ENCODE measurements at regions not wholly inside any gene's neighbourhood (a gene's known extent, or its start where the extent isn't known, plus 50 kb on each side); places are given as distances from the start of the nearest gene placed in this dataset.
"Not testable (repeated sequence)": the region's sequence is repeated elsewhere in the genome, so short reads cannot be mapped to it uniquely, and the experiment has no call there.

DNA sequence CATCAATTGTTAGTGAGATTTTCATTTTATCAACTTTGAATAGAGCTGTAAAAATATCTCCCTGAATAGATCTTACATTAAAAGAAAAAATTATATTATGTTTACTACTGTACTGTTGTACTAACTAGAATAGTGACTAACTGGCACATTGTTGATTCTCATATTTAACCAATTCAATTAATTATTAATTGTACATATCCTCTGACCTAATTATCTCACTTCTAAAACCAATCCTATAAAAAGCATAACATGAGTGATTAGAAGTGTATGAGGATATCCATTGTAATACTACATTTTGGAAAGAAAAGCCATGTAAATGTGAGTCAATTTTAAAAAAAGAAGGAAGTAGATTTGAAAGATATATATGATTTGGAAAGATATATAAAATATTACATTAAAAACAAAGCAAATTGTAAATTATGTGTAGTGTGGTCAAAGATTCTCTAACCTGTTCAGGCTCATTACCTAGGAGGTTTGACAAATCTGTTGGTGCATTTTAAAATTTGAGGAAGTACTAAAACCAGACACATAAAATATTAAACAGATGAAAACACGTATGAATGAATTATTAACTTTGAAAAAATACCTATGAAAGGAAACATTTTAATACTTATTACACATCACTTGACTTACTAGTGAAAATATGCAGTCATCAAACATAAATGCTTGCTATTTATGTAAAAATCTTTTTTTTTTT is 829.8 kb upstream of the SLC10A2 start:
- intact Hi-C loops (cut with DNase I), result no loop called here

DNA sequence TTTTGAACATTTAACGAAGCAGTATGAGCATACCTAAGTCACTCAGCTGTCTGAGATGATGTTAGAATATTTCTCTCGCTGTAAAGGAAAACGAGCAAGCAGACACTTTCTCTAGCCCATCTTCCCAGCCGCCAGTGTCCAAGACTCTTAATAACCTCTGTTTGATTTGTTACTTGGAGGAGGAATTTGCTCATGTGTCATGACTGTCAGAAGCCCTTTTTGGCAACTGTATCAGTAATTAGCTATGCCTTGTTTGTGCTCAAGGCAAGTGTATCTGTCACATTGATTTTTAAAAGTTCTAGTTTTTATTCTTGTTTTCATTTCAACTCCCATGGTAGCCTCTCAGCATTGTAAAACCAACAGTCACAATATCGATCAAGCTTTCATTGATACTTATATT is 828.4 kb upstream of the SLC10A2 start:
- DNase-seq, result no peak
- intact Hi-C loops (cut with DNase I), result no loop called here

More for the DNA sequence above, 829.8 kb upstream of the SLC10A2 start:
- no peak for DNase-seq

DNA sequence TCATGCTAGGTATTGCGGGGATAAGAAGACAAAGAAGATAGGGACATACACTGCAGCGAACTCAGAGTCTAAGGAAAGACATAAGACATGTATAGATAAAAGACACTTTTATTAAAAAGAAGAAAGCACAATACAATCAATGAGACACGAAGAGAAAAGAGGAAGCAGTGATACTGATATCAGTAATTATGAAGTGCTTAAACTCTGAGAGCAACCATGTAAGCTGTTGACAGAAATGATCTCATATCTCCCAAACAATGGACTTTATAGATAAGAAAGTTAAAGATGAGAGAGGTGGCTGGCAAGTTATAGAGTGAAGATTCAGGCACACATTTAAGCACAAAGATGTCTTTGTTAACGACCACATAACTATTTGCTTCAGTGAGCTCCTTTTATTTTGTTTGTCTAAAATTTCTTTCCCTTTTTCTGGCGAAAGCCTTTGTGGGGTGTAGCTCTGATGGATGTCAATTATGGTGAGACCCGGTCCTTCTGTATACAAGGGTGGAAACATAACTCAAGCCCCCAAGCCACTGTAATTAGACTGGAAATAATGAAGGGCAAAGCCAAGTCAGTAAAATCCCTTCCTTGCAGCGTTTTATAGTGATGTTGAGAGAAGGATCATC is 818.0 kb upstream of the SLC10A2 start:
- DNase-seq, result peak in 1 of 42 donors; percentile 8

DNA sequence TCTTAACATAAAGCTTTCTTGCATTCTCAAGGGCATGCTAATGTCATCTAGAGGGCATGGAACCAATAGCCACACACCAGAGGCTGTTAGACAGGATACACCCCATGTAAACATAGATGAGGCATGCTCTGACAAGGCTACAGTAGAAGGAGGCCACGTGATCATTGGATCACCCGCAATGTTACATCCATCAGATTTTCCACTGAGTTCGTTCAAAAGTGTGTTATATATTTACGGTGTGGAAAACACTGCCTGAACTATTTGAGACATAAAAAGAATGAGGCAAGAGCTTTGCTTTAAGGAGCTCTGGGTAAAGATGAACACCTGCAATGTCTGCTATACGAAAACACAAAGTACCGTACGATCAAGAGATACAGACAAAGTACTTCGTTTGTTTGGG is 817.5 kb upstream of the SLC10A2 start:
- intact Hi-C loops (cut with DNase I), result no loop called here
- DNase-seq, result peak in 16 of 42 donors; percentile 3 to 62 (median 16)

More for the DNA sequence above, 818.0 kb upstream of the SLC10A2 start:
- intact Hi-C loops (cut with DNase I), result no loop called here

DNA sequence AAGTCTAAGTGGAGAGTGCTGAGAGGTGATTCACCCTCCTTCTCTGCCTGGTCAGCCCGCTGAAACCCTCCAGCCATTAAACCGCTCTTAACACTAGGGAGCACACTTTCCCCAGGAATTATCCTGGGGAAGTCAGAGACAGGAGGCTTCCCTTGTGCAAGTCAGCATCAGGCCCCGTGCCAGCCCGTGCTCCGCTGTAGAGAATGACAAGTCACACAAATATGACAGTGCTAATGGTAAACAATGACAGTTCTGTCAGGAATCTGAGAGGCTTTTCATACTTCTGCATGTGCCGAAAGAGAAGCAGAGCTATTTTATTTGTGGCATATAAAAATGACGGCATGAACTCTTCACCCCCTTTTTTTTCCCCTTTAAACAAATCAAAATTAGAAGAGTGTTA is 816.9 kb upstream of the SLC10A2 start:
- intact Hi-C loops (cut with DNase I), result no loop called here
- DNase-seq, result peak; percentile 79 to 97 (median 92)

DNA sequence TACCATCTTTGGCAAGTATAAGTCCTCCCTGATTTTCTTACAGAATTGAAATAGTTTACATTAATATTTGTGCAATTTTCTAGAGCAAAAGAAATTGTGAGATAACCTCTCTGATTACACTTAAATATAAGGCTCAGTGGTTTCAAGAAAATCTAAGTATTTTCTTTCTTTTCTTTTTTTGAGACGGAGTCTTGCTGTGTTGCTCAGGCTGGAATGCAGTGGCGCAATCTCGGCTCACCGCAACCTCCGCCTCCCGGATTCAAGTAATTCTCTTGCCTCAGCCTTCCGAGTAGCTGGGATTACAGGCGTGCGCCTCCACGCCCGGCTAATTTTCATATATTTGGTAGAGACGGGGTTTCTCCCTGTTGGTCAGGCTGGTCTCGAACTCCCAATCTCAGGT is 813.9 kb upstream of the SLC10A2 start:
- intact Hi-C loops (cut with DNase I); DNase-seq: not testable (repeated sequence)

DNA sequence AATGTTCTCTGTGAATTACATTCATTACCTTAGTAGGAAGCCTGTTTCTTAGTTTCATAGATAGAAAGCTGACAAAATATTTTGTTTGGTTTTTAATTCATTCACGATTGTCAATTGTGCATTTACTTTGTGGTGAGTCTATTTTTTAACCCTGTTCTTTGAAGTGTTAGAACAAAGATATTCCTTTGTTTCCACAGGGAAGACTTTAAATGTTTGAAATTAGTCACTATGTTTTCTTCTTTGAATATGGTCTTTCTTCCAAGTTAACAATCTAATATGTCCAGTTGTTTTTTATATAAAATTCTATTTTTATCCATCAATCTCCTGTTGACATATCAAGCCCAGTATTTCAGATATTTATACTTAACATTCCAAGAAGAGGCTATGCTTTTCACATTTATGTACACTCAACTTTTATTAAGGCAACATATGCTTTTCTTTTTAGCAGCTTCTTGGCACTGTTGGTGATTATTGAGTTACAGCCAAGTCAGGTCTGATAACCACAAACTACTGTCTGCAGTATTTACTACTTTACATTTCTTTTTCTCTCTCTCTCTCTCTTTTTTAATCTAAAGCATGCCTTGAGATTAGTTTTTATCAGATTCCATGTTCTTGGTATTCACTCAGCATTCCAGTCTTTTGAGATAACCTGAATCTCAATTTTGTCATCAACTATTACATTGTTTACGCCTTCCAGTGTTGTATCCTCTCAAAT is 812.8 kb upstream of the SLC10A2 start:
- intact Hi-C loops (cut with DNase I), result no loop called here
- DNase-seq, result no peak

DNA sequence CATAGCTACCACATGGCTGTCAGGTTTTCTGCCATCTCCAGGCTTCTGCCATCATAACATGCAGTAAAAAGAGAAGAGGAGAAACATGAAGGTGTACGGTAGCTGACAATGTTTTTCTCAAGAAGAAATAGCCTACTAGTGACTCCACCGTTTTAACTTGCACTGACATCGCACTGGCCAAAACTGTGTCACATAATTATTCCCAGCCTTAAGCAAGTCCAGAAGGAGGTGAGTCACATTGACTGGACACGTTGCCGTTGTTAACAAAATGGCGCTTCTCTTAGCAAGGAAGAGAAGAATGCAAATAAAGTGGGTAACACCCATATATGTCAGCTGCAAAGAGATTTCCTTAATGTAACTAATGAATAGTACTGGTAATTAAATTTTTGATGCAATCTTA is 810.4 kb upstream of the SLC10A2 start:
- intact Hi-C loops (cut with DNase I), result no loop called here
- DNase-seq, result no peak

DNA sequence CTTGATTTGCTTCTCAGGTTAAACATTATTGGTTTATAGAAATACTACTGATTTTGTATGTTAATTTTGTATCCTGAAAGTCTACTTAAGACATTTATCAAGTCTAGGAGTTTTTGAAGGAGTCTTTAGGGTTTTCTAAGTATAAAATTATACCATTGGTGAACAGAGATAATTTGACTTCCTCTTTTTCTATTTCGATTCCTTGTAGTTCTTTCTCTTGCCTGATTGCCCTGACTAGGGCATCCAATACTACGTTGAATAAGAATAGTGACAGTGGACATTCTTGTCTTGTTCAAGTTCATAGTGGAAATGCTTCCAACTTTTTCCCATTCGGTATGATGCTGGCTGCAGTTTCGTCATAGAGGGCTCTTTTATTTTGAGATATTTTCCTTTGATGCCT is 807.5 kb upstream of the SLC10A2 start:
- no peak for DNase-seq
- intact Hi-C loops (cut with DNase I), result no loop called here

DNA sequence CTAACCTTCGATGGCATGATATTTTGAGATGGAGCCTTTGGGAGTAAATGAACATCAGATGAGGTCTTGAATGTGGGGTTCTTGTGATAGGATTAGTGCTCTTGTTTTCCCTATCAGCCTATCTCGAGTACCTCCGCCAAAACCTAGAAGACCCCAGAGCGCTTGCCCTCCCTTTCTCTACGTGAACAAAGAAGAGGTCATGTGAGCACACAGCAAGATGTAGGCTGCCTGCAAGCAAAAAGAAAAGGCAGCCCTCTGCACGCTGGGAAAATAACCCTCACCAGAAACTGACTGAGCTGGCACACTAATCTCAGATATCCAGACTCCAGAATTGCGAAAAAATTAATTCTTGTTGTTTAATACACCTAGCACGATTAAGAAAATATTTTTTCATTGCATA is 799.8 kb upstream of the SLC10A2 start:
- no peak for DNase-seq

DNA sequence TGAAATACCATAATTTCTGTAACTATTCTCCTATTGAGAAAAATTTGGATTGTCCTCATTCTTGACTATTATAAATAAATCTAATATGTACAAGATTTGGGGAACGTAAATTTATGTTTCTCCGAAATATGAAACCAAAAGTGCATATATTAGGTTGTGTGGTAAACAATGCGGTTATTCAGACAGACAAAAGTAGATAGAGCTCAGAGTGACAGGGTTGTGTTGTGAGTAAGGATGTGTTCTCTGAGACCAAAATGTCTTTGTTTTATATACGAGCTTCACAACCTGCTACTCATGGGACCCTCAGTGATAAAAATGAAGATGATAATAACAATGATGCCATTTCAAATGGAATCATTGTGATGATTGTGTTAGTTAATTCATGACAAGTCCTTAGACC is 796.3 kb upstream of the SLC10A2 start:
- intact Hi-C loops (cut with DNase I), result no loop called here
- DNase-seq, result no peak

More for the DNA sequence above, 799.8 kb upstream of the SLC10A2 start:
- intact Hi-C loops (cut with DNase I), result no loop called here

DNA sequence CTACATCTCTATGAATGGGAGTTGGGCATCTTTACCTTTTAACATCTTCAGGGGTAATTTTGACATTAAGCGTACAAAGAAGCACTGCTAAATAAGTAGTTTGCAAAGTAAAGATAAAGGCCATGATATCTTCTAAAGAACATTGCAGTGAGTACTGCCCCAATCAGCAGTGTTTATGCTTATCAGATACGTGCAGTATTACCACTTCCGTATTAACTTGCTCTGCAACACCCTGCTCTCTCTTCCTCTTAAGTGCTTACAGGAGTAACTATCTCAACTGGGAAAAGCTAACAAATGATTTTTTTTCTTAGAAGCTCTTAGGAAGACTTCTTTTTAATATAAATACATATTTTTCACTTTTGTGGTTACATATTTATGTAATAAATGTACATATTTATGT is 793.7 kb upstream of the SLC10A2 start:
- intact Hi-C loops (cut with DNase I), result no loop called here
- DNase-seq, result no peak

DNA sequence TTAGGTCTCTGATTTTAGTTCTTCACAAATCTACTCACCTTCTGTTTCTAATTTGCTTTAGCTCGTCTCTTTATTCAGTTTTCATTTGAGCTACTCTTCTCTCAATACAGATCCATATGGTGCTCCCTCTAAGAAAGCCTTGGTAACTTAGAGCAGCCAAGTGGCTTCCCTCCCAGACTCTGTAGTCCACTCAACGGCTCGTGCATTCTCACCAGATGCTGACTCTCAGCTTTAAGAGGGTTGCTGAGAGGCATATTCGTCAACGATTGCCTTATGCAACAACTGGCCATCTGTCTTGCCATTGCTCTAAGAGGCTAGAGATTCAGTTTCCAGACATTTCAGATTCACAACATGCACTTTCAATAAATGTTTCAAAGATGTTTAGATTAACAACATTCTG is 785.8 kb upstream of the SLC10A2 start:
- intact Hi-C loops (cut with DNase I), result no loop called here
- no peak for DNase-seq

DNA sequence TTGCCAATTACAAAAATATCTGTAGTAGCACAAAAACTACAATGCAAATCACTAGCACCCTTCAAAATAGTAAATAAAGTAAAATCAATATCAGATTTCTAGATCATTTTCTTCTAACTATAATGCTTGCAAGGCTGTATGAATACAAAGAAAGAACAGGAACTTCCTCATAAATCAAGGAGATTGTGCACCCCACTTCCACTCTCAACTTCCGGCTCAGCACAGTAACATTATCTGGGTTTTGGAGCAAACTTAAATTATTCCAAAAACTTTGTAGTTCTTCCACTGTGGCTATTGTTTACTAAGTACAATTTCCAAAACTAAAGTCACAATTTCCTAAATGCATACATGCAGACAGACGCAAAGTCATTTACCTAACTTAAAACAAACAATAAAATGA is 778.3 kb upstream of the SLC10A2 start:
- intact Hi-C loops (cut with DNase I), result no loop called here
- DNase-seq, result no peak

DNA sequence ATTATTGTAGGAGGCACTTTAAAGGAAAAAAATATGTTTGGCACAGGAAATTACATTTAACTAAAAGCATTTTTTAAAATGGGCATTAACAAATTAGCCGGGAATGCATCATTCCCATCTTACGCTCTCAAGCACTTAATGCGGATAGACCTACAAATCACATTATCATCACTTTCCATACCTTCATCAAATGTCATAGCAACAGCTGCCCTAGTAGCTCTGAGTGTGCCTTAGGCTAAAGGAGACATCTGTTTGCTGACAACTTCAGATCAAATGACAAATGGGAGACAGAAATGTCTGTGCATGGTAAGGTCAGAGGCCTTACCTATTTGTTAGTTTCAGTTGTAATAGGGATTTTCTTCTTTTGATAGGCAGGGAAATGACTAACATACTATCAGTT is 773.2 kb upstream of the SLC10A2 start:
- DNase-seq, result no peak
- intact Hi-C loops (cut with DNase I), result no loop called here

DNA sequence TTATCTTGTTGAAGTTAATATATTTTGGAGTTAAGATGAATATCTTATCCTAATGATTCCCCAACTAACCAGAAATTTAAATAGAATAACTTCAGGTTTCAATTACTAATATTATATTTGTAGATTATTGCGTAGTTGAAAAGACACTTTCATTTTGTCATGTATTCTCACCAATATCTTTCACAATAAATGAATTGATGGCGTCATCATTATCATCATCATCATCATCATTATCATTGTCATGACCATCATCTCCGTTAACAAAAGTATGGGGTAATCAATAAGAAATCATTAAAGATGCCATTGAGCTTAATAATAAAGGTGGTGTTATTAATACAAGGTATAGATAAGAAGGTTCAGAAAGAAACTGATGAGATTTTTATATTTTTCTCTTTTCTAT is 768.8 kb upstream of the SLC10A2 start:
- intact Hi-C loops (cut with DNase I), result no loop called here
- no peak for DNase-seq

DNA sequence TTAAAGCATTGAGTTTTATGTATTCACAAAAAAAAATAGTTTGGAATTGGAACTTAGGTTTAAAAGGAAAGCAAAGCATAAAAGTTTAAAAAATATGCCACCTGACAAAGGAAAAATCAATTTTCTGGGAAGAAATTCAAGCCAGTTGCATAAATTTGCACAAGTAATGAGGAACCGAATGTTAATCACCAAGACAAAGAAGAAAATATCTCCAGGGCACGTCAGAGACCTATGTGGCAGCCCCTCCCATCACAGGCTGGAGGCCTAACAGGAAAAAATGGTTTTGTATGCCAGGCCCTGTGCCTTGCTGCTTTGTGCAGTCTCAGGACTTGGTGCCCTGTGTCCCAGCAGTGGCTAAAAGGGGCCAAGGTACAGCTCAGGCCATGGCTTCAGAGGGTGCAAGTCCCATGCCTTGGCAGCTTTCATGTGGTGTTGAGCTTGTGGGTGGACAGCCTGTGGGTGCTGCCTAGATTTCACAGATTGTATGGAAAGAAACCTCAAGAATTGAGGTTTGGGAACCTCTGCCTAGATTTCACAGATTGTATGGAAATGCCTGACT is 767.2 kb upstream of the SLC10A2 start:
- peak in 9 of 42 donors; percentile 3 to 44 (median 19) for DNase-seq
- intact Hi-C loops (cut with DNase I), result no loop called here

DNA sequence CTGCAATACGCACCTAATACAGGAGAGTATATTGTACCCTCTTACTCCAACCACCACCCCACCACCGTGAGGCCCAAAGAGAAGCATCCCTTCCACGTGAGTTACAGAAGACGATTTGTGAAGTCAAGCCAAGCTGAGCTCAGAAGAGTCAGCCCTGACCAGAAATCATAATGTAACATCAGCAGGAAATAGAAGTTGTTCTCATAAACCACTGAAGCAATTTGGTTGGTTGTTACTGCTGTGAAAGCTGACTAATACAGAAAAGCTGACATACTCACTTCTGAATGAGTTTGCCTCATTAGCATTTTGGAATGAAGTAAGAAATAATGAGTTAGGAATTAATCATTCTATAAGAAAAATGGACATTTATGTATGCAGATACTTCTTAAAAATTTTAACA is 749.4 kb upstream of the SLC10A2 start:
- DNase-seq, result no peak
- intact Hi-C loops (cut with DNase I), result no loop called here

DNA sequence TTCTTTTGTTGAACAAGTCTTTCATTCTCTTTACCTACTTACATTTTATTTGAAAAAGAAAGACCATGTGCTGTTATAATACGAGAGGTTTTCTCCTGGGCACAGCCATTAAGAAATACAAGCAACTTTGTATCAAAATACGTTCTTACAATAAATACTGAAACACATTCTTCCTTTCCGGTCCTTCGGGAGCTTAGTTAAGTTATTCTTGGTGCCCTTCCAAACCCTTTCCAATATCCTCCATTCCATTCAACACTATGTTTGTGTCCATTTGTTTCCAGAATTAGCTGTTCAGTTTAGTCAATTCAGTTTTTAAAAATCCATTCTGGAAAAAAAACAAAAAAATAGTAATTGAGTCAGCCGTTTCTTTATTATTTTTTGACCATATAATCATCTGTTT is 746.8 kb upstream of the SLC10A2 start:
- DNase-seq, result no peak
- intact Hi-C loops (cut with DNase I), result no loop called here

DNA sequence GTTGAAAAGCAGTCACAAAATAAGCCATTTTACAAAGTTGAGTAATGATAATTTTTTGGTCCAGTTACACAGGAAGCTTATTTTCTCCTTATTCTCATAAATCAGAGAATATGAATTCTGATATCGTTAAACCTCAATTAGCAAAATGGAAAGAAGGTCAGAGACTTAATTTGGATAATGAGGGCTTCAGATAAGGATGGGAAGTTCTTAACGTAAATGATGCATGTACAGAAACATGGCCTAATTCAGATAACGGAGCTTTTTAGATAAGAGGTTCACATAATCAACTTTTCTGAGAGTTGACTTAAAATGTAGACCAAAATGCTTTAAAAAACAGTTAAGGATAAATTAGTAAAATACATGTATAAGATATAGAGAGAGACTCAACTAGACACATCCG is 746.3 kb upstream of the SLC10A2 start:
- DNase-seq, result no peak
- intact Hi-C loops (cut with DNase I), result no loop called here
